HG03439 (cell line): ENCODE measurements at regions not wholly inside any gene's neighbourhood (a gene's known extent, or its start where the extent isn't known, plus 50 kb on each side); places are given as distances from the start of the nearest gene placed in this dataset.

Experiments
- ATAC-seq: cut with Tn5 transposase; IDR thresholded peaks from one replicate; pipeline ENCODE4 v1.9.1; 2021; ENCODE audit warnings: mild to moderate bottlenecking, moderate library complexity; ENCODE audit not compliant: unreplicated experiment

GRCh38 chr3:124272605-124273151 lies 280.8 kb upstream of the ROPN1 start:
- no peak for ATAC-seq

GRCh38 chr3:124273651-124274050 lies 281.7 kb upstream of the ROPN1 start:
- ATAC-seq = no peak

GRCh38 chr3:124274051-124274450 lies 282.1 kb upstream of the ROPN1 start:
- ATAC-seq = no peak

GRCh38 chr3:124275412-124275811 lies 283.5 kb upstream of the ROPN1 start:
- ATAC-seq = no peak

- no peak for ATAC-seq
These were observed 284.2 kb upstream of the ROPN1 start for GRCh38 chr3:124276133-124276532.

- ATAC-seq = no peak
These were observed 284.7 kb upstream of the ROPN1 start for GRCh38 chr3:124276539-124277143.

- ATAC-seq = no peak
These were observed 285.4 kb upstream of the ROPN1 start for GRCh38 chr3:124277144-124277890.

- ATAC-seq = no peak
These were observed 289.8 kb upstream of the ROPN1 start for GRCh38 chr3:124281453-124282316.

- no peak for ATAC-seq
These were observed 291.1 kb upstream of the ROPN1 start for GRCh38 chr3:124282751-124283651.

GRCh38 chr3:124283652-124284023 lies 291.7 kb upstream of the ROPN1 start:
- ATAC-seq = no peak

GRCh38 chr3:124288996-124289395 lies 297.1 kb upstream of the ROPN1 start:
- ATAC-seq = no peak

- no peak for ATAC-seq
These were observed 299.1 kb upstream of the ROPN1 start for GRCh38 chr3:124291008-124291407.

- no peak for ATAC-seq
These were observed 300.4 kb upstream of the ROPN1 start for GRCh38 chr3:124292329-124292728.

- no peak for ATAC-seq
These were observed 301.7 kb upstream of the ROPN1 start for GRCh38 chr3:124293584-124293983.

GRCh38 chr3:124295362-124295761 lies 303.4 kb upstream of the ROPN1 start:
- ATAC-seq = no peak

- no peak for ATAC-seq
These were observed 304.5 kb upstream of the ROPN1 start for GRCh38 chr3:124296406-124296805.

- no peak for ATAC-seq
These were observed 305.4 kb upstream of the ROPN1 start for GRCh38 chr3:124297062-124297980.

- ATAC-seq = no peak
These were observed 306.4 kb upstream of the ROPN1 start for GRCh38 chr3:124298301-124298700.

- no peak for ATAC-seq
These were observed 307.0 kb upstream of the ROPN1 start for GRCh38 chr3:124298951-124299350.
